ENCODE measurements at regions not wholly inside any gene's neighbourhood (a gene's known extent, or its start where the extent isn't known, plus 50 kb on each side); places are given as distances from the start of the nearest gene placed in this dataset.
"Not testable (repeated sequence)": the region's sequence is repeated elsewhere in the genome, so short reads cannot be mapped to it uniquely, and the experiment has no call there.

- not testable (repeated sequence) for H3K27ac Mint-ChIP-seq; H3K4me2 ChIP-seq (ENCODE audit: insufficient read depth, insufficient read length, low read length); H2BK12ac ChIP-seq (ENCODE audit: insufficient read length, low read depth, low read length); H3K4me3 Mint-ChIP-seq; H3K79me1 ChIP-seq (ENCODE audit: insufficient read depth, low read depth, low read length, poor library complexity, severe bottlenecking); H2BK5ac ChIP-seq (ENCODE audit: insufficient read length, low read length); DNase-seq; H3K14ac ChIP-seq (ENCODE audit: insufficient read depth, low read length); H2BK120ac ChIP-seq (ENCODE audit: low read depth, low read length, poor library complexity, severe bottlenecking); H3K9ac ChIP-seq (ENCODE audit: extremely low read depth, insufficient read length, low read length); H3K27me3 Mint-ChIP-seq (ENCODE audit: low read depth); H3T11ph ChIP-seq (ENCODE audit: low read length); H2BK15ac ChIP-seq (ENCODE audit: low read depth, low read length); H4K91ac ChIP-seq (ENCODE audit: insufficient read length, low read depth, low read length); H2AK5ac ChIP-seq (ENCODE audit: insufficient read length, low read length); H2AFZ ChIP-seq (ENCODE audit: low read length); H3K4me1 ChIP-seq (ENCODE audit: insufficient read depth, low read length); H3K4ac ChIP-seq (ENCODE audit: low read depth, low read length); H3K27me3 ChIP-seq (ENCODE audit: insufficient read depth, low read length); H3K36me3 Mint-ChIP-seq (ENCODE audit: insufficient read depth in 1 of 3, low read depth in 3 of 3); H3K4me1 Mint-ChIP-seq; H4K20me1 ChIP-seq (ENCODE audit: control insufficient read depth, insufficient read depth, insufficient read length); H4K8ac ChIP-seq (replicated peaks; ENCODE audit: insufficient read length, low read depth, low read length); H3K9me3 Mint-ChIP-seq; H3K27ac ChIP-seq (ENCODE audit: insufficient read length, low read depth, low read length); H3K9me3 ChIP-seq (ENCODE audit: control insufficient read depth, low read depth, low read length); H3K79me2 ChIP-seq (ENCODE audit: insufficient read depth, low read length); H3K23me2 ChIP-seq (ENCODE audit: insufficient read length, low read depth, low read length, poor library complexity, severe bottlenecking); H3K23ac ChIP-seq (ENCODE audit: insufficient read length, low read depth, low read length); H4K5ac ChIP-seq (ENCODE audit: insufficient read length, low read depth, low read length); H3K56ac ChIP-seq (ENCODE audit: insufficient read length, low read depth, low read length); H3K18ac ChIP-seq (ENCODE audit: insufficient read length, low read depth, low read length); H2BK20ac ChIP-seq (ENCODE audit: low read depth, low read length, poor library complexity, severe bottlenecking)
- no CpG with 5 or more reads among the region's 3 CpGs for WGBS (ENCODE audit: extremely low coverage, insufficient read length, low lambda C conversion rate)
Measured at GRCh38 chr1:146688893-146689292, 249.2 kb upstream of the NBPF12 start.

GRCh38 chr1:146686777-146687366 lies 251.3 kb upstream of the NBPF12 start:
- not testable (repeated sequence) for H2AFZ ChIP-seq (ENCODE audit: low read length); H3K27ac ChIP-seq (ENCODE audit: insufficient read length, low read depth, low read length); H2BK5ac ChIP-seq (ENCODE audit: insufficient read length, low read length); H3K4me1 ChIP-seq (ENCODE audit: insufficient read depth, low read length); H3K14ac ChIP-seq (ENCODE audit: insufficient read depth, low read length); H3K27me3 Mint-ChIP-seq (ENCODE audit: low read depth); H3K27me3 ChIP-seq (ENCODE audit: insufficient read depth, low read length); H2AK5ac ChIP-seq (ENCODE audit: insufficient read length, low read length); H3K9ac ChIP-seq (ENCODE audit: extremely low read depth, insufficient read length, low read length); H3K9me3 ChIP-seq (ENCODE audit: control insufficient read depth, low read depth, low read length); H3K4ac ChIP-seq (ENCODE audit: low read depth, low read length); H3K23ac ChIP-seq (ENCODE audit: insufficient read length, low read depth, low read length); H3K27ac Mint-ChIP-seq; H4K8ac ChIP-seq (replicated peaks; ENCODE audit: insufficient read length, low read depth, low read length); H3K79me2 ChIP-seq (ENCODE audit: insufficient read depth, low read length); H3K9me3 Mint-ChIP-seq; H4K91ac ChIP-seq (ENCODE audit: insufficient read length, low read depth, low read length); H2BK12ac ChIP-seq (ENCODE audit: insufficient read length, low read depth, low read length); DNase-seq; H4K20me1 ChIP-seq (ENCODE audit: control insufficient read depth, insufficient read depth, insufficient read length); H2BK20ac ChIP-seq (ENCODE audit: low read depth, low read length, poor library complexity, severe bottlenecking); H3T11ph ChIP-seq (ENCODE audit: low read length); H3K79me1 ChIP-seq (ENCODE audit: insufficient read depth, low read depth, low read length, poor library complexity, severe bottlenecking); H3K4me1 Mint-ChIP-seq; H2BK15ac ChIP-seq (ENCODE audit: low read depth, low read length); H3K18ac ChIP-seq (ENCODE audit: insufficient read length, low read depth, low read length); H3K36me3 Mint-ChIP-seq (ENCODE audit: insufficient read depth in 1 of 3, low read depth in 3 of 3); H3K4me2 ChIP-seq (ENCODE audit: insufficient read depth, insufficient read length, low read length); H3K4me3 Mint-ChIP-seq; H3K56ac ChIP-seq (ENCODE audit: insufficient read length, low read depth, low read length); H2BK120ac ChIP-seq (ENCODE audit: low read depth, low read length, poor library complexity, severe bottlenecking); H3K23me2 ChIP-seq (ENCODE audit: insufficient read length, low read depth, low read length, poor library complexity, severe bottlenecking); H4K5ac ChIP-seq (ENCODE audit: insufficient read length, low read depth, low read length)
- WGBS (ENCODE audit: extremely low coverage, insufficient read length, low lambda C conversion rate), result no CpG with 5 or more reads among the region's 4 CpGs
